H1 (cell line): ENCODE measurements at regions not wholly inside any gene's neighbourhood (a gene's known extent, or its start where the extent isn't known, plus 50 kb on each side); places are given as distances from the start of the nearest gene placed in this dataset.

Experiments used
- BACH1 ChIP-seq: IDR thresholded peaks from 2 replicates; pipeline ENCODE4 v1.6.1; 2012; ENCODE audit warnings: low read length, improper control_type of control experiment
- CHD2 ChIP-seq: IDR thresholded peaks from 2 replicates; pipeline ENCODE4 v1.6.1; 2012; ENCODE audit warnings: low read length, improper control_type of control experiment
- CTCF ChIP-seq, 3 experiments: IDR thresholded peaks; 1 replicate in 2 of 3; 2 replicates in 1 of 3; pipeline versions ENCODE4 v1.5.1 to v1.6.1; 2011; ENCODE audit warnings: low read length in 3 of 3, mild to moderate bottlenecking in 3 of 3, inconsistent platforms in 2 of 3, low read depth in 1 of 3, moderate library complexity in 1 of 3; ENCODE audit not compliant: insufficient read depth in 1 of 3; ENCODE audit errors: control extremely low read depth in 1 of 3
- MAFK ChIP-seq: IDR thresholded peaks from 2 replicates; pipeline ENCODE4 v1.6.1; 2012; ENCODE audit warnings: low read depth, mild to moderate bottlenecking, improper control_type of control experiment, low read length
- RAD21 ChIP-seq, 2 experiments: IDR thresholded peaks in 1 of 2; conservative IDR thresholded peaks in 1 of 2; 2 replicates each; pipeline ENCODE4 v1.6.1; 2011; ENCODE audit warnings: low read depth in 2 of 2, low read length in 2 of 2, improper control_type of control experiment in 1 of 2, inconsistent platforms in 1 of 2, mild to moderate bottlenecking in 1 of 2, moderate library complexity in 1 of 2
- RBBP5 ChIP-seq: IDR thresholded peaks from 2 replicates; pipeline ENCODE4 v1.7.1; 2012; ENCODE audit warnings: low read depth, mild to moderate bottlenecking, inconsistent platforms, low read length, moderate library complexity, borderline replicate concordance
- SIN3A ChIP-seq, 2 experiments: IDR thresholded peaks in 1 of 2; conservative IDR thresholded peaks in 1 of 2; 2 replicates each; pipeline ENCODE4 v1.6.1; 2011 to 2012; ENCODE audit warnings: low read length in 2 of 2, improper control_type of control experiment in 1 of 2, low read depth in 1 of 2, mild to moderate bottlenecking in 1 of 2
- TF ChIP-seq, protein P1 (sequence below): IDR thresholded peaks from 2 replicates; pipeline ENCODE4 v1.6.1; 2012; ENCODE audit warnings: inconsistent platforms

DNA sequence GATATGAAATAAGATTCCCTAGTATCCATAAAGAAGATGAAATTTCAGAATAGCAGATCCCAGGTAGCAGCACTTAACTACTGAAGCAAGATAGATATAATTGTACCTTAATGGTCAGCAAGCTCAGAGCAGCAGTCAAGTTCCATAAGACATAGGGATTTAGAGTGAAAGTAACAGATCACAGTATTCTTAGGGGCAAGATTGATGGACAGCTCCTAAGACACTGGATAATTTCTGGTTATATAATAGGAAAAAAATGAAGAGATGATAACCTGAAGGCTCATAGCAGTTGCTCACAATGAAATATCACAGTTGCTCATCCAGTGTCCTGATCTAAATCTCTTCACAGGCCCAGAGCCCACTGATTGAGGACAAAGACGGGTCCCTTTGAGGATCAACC is 66.0 kb downstream of the SLC30A10 start (continued):
- TF ChIP-seq CTCF (IDR thresholded peaks at IDR 0.05; ENCODE audit: control extremely low read depth in 1 of 3, insufficient read depth in 1 of 3, low read depth in 1 of 3, low read length in 3 of 3) (no peak), BACH1 (no peak), CHD2 (no peak), RBBP5 (no peak), RAD21 (IDR thresholded peaks at IDR 0.05 in 1 of 2, conservative IDR thresholded peaks at IDR 0.05 in 1 of 2; ENCODE audit: low read depth in 2 of 2, low read length in 2 of 2) (no peak), SIN3A (conservative IDR thresholded peaks at IDR 0.05 in 1 of 2, IDR thresholded peaks at IDR 0.05 in 1 of 2; ENCODE audit: low read depth in 1 of 2, low read length in 2 of 2) (no peak), MAFK (no peak)
- TF ChIP-seq, protein P1, sequence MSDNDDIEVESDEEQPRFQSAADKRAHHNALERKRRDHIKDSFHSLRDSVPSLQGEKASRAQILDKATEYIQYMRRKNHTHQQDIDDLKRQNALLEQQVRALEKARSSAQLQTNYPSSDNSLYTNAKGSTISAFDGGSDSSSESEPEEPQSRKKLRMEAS, result no peak
